Trophoblast cell (in vitro differentiated cells and primary cell): ENCODE measurements at regions not wholly inside any gene's neighbourhood (a gene's known extent, or its start where the extent isn't known, plus 50 kb on each side); places are given as distances from the start of the nearest gene placed in this dataset.

Source experiments
- DNase-seq, 2 donors: peaks; one replicate each; pipeline ENCODE4 v3.0.0-alpha.2; 2016
- H2AFZ ChIP-seq: 2 replicates; pipeline ENCODE4 v1.6.1; 2013; ENCODE audit warnings: low read length, moderate library complexity, mild to moderate bottlenecking; ENCODE audit not compliant: insufficient read depth, poor library complexity
- H2AK5ac ChIP-seq: 2 replicates; pipeline ENCODE4 v1.6.1; 2013; ENCODE audit warnings: mild to moderate bottlenecking, low read length
- H2BK120ac ChIP-seq: 2 replicates; pipeline ENCODE4 v1.6.1; 2013; ENCODE audit warnings: low read length, mild to moderate bottlenecking, moderate library complexity; ENCODE audit not compliant: insufficient read depth, poor library complexity
- H2BK12ac ChIP-seq: 2 replicates; pipeline ENCODE4 v1.6.1; 2013; ENCODE audit warnings: mild to moderate bottlenecking, low read length, moderate library complexity
- H2BK5ac ChIP-seq: 2 replicates; pipeline ENCODE4 v1.6.1; 2013; ENCODE audit warnings: low read length, low read depth, moderate library complexity, mild to moderate bottlenecking; ENCODE audit not compliant: poor library complexity
- H3K14ac ChIP-seq: 2 replicates; pipeline ENCODE4 v1.6.1; 2013; ENCODE audit warnings: mild to moderate bottlenecking, low read length
- H3K18ac ChIP-seq: 2 replicates; pipeline ENCODE4 v1.6.1; 2013; ENCODE audit warnings: mild to moderate bottlenecking, low read length
- H3K23ac ChIP-seq: 2 replicates; pipeline ENCODE4 v1.6.1; 2013; ENCODE audit warnings: low read length
- H3K27ac ChIP-seq: 2 replicates; pipeline ENCODE4 v1.5.1; 2013; ENCODE audit warnings: low read depth, mild to moderate bottlenecking, inconsistent platforms, low read length, moderate library complexity
- H3K27me3 ChIP-seq: 2 replicates; pipeline ENCODE4 v1.6.1; 2013; ENCODE audit warnings: inconsistent platforms, mild to moderate bottlenecking, low read length, moderate library complexity; ENCODE audit not compliant: insufficient read depth
- H3K36me3 ChIP-seq, 2 experiments: 1 replicate in 1 of 2; 2 replicates in 1 of 2; pipeline ENCODE4 v1.6.1; 2013; ENCODE audit warnings: low read length in 2 of 2, mild to moderate bottlenecking in 2 of 2, moderate library complexity in 1 of 2; ENCODE audit not compliant: insufficient read depth in 2 of 2, control insufficient read depth in 1 of 2
- H3K4ac ChIP-seq: 2 replicates; pipeline ENCODE4 v1.6.1; 2013; ENCODE audit warnings: low read depth, mild to moderate bottlenecking, low read length, moderate library complexity
- H3K4me1 ChIP-seq, 2 experiments: 1 replicate in 1 of 2; 2 replicates in 1 of 2; pipeline ENCODE4 v1.6.1; 2013; ENCODE audit warnings: low read length in 2 of 2, mild to moderate bottlenecking in 2 of 2, moderate library complexity in 1 of 2; ENCODE audit not compliant: insufficient read depth in 2 of 2, control insufficient read depth in 1 of 2
- H3K4me2 ChIP-seq: 2 replicates; pipeline ENCODE4 v1.6.1; 2013; ENCODE audit warnings: inconsistent platforms, mild to moderate bottlenecking, low read length, moderate library complexity
- H3K4me3 ChIP-seq: 2 replicates; pipeline ENCODE4 v1.5.1; 2013; ENCODE audit warnings: mild to moderate bottlenecking, low read depth, low read length, inconsistent platforms
- H3K79me1 ChIP-seq: one replicate; pipeline ENCODE4 v1.6.1; 2013; ENCODE audit warnings: low read length
- H3K79me2 ChIP-seq: 2 replicates; pipeline ENCODE4 v1.6.1; 2013; ENCODE audit warnings: low read length, mild to moderate bottlenecking; ENCODE audit not compliant: control insufficient read depth, insufficient read depth, poor library complexity
- H3K9ac ChIP-seq: 2 replicates; pipeline ENCODE4 v1.6.1; 2013; ENCODE audit warnings: mild to moderate bottlenecking, low read length
- H3K9me3 ChIP-seq: 2 replicates; pipeline ENCODE4 v1.6.1; 2013; ENCODE audit warnings: low read depth, mild to moderate bottlenecking, control low read depth, inconsistent platforms, low read length; ENCODE audit not compliant: insufficient read depth
- H4K12ac ChIP-seq: 2 replicates; pipeline ENCODE4 v1.6.1; 2013; ENCODE audit warnings: low read depth, mild to moderate bottlenecking, low read length, moderate library complexity
- H4K8ac ChIP-seq: 2 replicates; pipeline ENCODE4 v1.6.1; 2013; ENCODE audit warnings: low read depth, mild to moderate bottlenecking, low read length, moderate library complexity
- H4K91ac ChIP-seq: one replicate; pipeline ENCODE4 v1.6.1; 2013; ENCODE audit warnings: low read depth, mild to moderate bottlenecking, low read length, moderate library complexity
- whole genome bisulfite sequencing: extraction: QIAGEN DNeasy Blood & Tissue Kit; methylation state at CpG from one replicate; pipeline ENCODE4 v1.1.7; 2013; ENCODE audit warnings: missing lambda C conversion rate; ENCODE audit not compliant: insufficient read length, insufficient coverage; ENCODE audit errors: extremely low coverage; 5-methylcytosine and 5-hydroxymethylcytosine counted together

DNA sequence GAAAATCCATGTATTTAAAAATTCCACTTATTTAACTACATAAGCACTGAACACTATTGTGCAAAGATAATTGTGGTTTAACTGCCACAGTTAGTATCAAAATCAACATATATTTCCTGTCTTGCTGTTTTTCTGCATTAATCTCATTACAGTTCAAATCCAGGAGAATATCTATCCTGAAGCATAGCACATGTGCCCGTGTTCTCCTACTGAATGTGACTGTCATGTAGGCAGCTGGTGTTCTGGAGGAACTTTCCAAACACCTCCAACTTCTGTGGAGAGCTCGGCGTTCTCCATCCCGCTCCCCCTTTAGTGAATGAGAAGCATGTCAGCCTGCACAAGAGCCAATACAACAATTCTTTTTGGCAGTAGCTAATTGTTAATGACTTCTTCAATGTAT, 76.4 kb upstream of the IKZF1 start:
- H3K9me3 ChIP-seq, result no peaks in the 10 kb centered on the region
- H3K4me3 ChIP-seq, result no peak overlapping the region
- H3K23ac ChIP-seq, result no peak overlapping the region
- no peaks in the 10 kb centered on the region for H3K79me1 ChIP-seq
- H3K18ac ChIP-seq, result no peak overlapping the region
- no peak overlapping the region for H3K4ac ChIP-seq
- no peak overlapping the region for H3K27ac ChIP-seq
- no peak overlapping the region for H2BK12ac ChIP-seq
- DNase-seq, result no peak
- no peak overlapping the region for H4K91ac ChIP-seq
- H3K27me3 ChIP-seq, result no peaks in the 10 kb centered on the region
- no peak overlapping the region for H2BK120ac ChIP-seq
- no peak overlapping the region for H4K12ac ChIP-seq
- no peak overlapping the region for H3K4me2 ChIP-seq
- H3K4me1 ChIP-seq, result no peaks in the 10 kb centered on the region
- no peak overlapping the region for H3K9ac ChIP-seq
- no peak overlapping the region for H2AFZ ChIP-seq
- no CpG with 5 or more reads among the region's 4 CpGs for WGBS
- no peak overlapping the region for H2AK5ac ChIP-seq
- no peak overlapping the region for H2BK5ac ChIP-seq
- H3K14ac ChIP-seq, result no peak overlapping the region
- no peak overlapping the region for H4K8ac ChIP-seq
- H3K79me2 ChIP-seq, result no peaks in the 10 kb centered on the region
- H3K36me3 ChIP-seq, result no peaks in the 10 kb centered on the region

DNA sequence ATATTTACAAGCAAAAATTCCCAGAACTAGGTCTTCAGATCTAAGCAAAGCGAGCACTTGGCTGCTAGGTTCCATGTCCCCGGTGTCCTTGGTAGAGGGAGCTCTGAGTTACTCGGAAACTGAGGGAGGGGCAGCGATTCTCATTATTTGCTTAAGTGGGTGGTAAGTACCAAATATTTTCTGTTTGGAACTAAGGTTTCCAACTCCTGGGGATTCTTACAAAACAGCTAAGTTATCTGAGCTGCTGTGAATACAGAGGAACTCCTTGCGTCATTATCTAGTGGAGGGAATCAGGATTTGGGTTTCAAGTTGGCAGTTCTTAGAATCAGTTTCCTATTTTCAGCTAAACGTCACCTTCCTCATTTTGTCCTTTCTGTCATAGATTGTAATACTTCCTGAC, 76.8 kb upstream of the IKZF1 start:
- Histone ChIP-seq H3K27me3 (no peaks in the 10 kb centered on the region), H2AFZ (no peak overlapping the region), H3K79me2 (no peaks in the 10 kb centered on the region), H3K4me3 (no peak overlapping the region), H2BK5ac (no peak overlapping the region), H3K4me2 (no peak overlapping the region), H3K4ac (no peak overlapping the region), H3K36me3 (no peaks in the 10 kb centered on the region), H2BK12ac (no peak overlapping the region), H4K8ac (no peak overlapping the region), H3K9ac (no peak overlapping the region), H2AK5ac (no peak overlapping the region), H3K14ac (no peak overlapping the region), H3K9me3 (no peaks in the 10 kb centered on the region), H4K91ac (no peak overlapping the region), H3K27ac (no peak overlapping the region), H3K18ac (no peak overlapping the region), H4K12ac (no peak overlapping the region), H3K4me1 (no peaks in the 10 kb centered on the region), H2BK120ac (no peak overlapping the region), H3K23ac (no peak overlapping the region), H3K79me1 (no peaks in the 10 kb centered on the region)
- DNase-seq, result no peak
- no CpG with 5 or more reads among the region's 6 CpGs for WGBS

DNA sequence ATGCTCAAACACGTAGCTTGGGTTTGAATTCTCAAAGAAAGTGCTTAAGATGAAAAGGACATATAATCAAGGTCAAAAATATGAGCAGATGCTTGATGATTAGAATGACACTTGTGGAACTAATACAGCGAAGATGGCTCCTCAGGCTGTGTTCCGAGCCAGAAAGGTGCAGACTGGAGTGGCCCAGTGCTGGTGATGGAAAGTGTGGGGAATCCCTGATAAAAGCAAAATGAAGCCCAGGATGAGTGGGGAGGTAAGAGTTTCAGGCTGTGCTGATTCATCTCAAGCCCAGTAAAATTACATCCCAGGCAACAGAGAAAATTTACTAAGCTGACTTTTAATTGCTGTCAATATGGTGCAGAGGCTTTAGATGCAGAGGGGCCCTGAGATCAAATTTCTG, 77.8 kb upstream of the IKZF1 start:
- Histone ChIP-seq H3K4ac (no peak overlapping the region), H2AK5ac (no peak overlapping the region), H3K4me1 (no peaks in the 10 kb centered on the region), H3K9ac (no peak overlapping the region), H4K91ac (no peak overlapping the region), H3K36me3 (no peaks in the 10 kb centered on the region), H3K18ac (no peak overlapping the region), H3K9me3 (no peaks in the 10 kb centered on the region), H3K14ac (no peak overlapping the region), H3K79me1 (no peaks in the 10 kb centered on the region), H3K4me3 (no peak overlapping the region), H3K27ac (no peak overlapping the region), H3K79me2 (no peaks in the 10 kb centered on the region), H4K12ac (no peak overlapping the region), H2BK120ac (no peak overlapping the region), H3K27me3 (no peaks in the 10 kb centered on the region), H3K23ac (no peak overlapping the region), H3K4me2 (no peak overlapping the region), H2AFZ (no peak overlapping the region), H2BK12ac (no peak overlapping the region), H2BK5ac (no peak overlapping the region), H4K8ac (no peak overlapping the region)
- WGBS, result no CpG with 5 or more reads among the region's 3 CpGs
- no peak for DNase-seq

DNA sequence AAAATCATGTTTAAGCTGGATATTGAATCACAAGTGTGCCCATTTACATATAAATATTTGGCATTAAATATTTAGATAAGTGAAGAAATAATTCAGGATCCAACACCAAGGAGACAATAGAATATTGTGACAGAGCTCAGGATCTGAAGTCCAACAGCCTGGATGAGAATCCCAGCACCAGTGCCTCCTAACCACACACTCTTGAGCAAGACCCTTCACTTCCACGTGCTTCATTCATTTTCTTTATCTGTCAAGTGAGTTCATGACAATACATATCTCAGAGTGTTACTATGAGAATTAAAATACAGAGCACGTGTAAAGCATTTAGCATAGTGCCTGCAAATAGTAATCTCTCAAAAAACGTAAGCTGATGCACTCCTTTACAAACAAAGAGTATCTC, 78.4 kb upstream of the IKZF1 start:
- Histone ChIP-seq H3K4me2 (no peak overlapping the region), H4K8ac (no peak overlapping the region), H3K9ac (no peak overlapping the region), H2AK5ac (no peak overlapping the region), H3K4me3 (no peak overlapping the region), H4K12ac (no peak overlapping the region), H3K23ac (no peak overlapping the region), H3K4me1 (no peaks in the 10 kb centered on the region), H4K91ac (no peak overlapping the region), H3K79me2 (no peaks in the 10 kb centered on the region), H2BK5ac (no peak overlapping the region), H2AFZ (no peak overlapping the region), H3K36me3 (no peaks in the 10 kb centered on the region), H3K9me3 (no peaks in the 10 kb centered on the region), H2BK120ac (no peak overlapping the region), H2BK12ac (no peak overlapping the region), H3K27ac (no peak overlapping the region), H3K27me3 (no peaks in the 10 kb centered on the region), H3K14ac (no peak overlapping the region), H3K4ac (no peak overlapping the region), H3K79me1 (no peaks in the 10 kb centered on the region), H3K18ac (no peak overlapping the region)
- no CpG with 5 or more reads among the region's 3 CpGs for WGBS
- no peak for DNase-seq

DNA sequence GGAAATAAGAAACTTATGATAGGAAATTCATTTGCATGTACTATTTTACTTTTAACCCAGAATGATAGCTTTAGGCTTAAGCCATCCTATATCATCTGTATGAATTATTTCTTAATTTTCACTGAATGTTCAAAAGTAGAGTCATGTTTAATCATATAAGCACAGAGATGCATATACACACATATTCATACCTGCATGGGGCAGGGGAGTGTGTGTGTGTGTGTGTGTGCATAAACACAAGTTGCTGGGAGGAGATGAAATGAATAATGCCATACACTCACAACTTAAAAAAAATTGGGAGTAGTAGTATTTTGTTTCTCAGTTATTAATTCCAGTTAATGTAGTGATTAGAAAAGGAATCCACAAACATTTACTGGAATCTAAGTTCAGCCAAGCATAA, 83.1 kb upstream of the IKZF1 start:
- no peak overlapping the region for H3K9ac ChIP-seq
- no peak overlapping the region for H3K14ac ChIP-seq
- H3K4me1 ChIP-seq, result no peaks in the 10 kb centered on the region
- H4K8ac ChIP-seq, result no peak overlapping the region
- H4K91ac ChIP-seq, result no peak overlapping the region
- H3K36me3 ChIP-seq, result no peaks in the 10 kb centered on the region
- H2BK12ac ChIP-seq, result no peak overlapping the region
- H2AFZ ChIP-seq, result no peak overlapping the region
- no peaks in the 10 kb centered on the region for H3K79me1 ChIP-seq
- no peaks in the 10 kb centered on the region for H3K9me3 ChIP-seq
- no peak overlapping the region for H3K4ac ChIP-seq
- no peak overlapping the region for H3K18ac ChIP-seq
- no peak overlapping the region for H2BK5ac ChIP-seq
- DNase-seq, result no peak
- H2AK5ac ChIP-seq, result no peak overlapping the region
- no peaks in the 10 kb centered on the region for H3K27me3 ChIP-seq
- H3K4me3 ChIP-seq, result no peak overlapping the region
- no peaks in the 10 kb centered on the region for H3K79me2 ChIP-seq
- no peak overlapping the region for H3K27ac ChIP-seq
- H3K4me2 ChIP-seq, result no peak overlapping the region
- H2BK120ac ChIP-seq, result no peak overlapping the region
- H4K12ac ChIP-seq, result no peak overlapping the region
- no peak overlapping the region for H3K23ac ChIP-seq
